ENCODE measurements at regions not wholly inside any gene's neighbourhood (a gene's known extent, or its start where the extent isn't known, plus 50 kb on each side); places are given as distances from the start of the nearest gene placed in this dataset.

DNA sequence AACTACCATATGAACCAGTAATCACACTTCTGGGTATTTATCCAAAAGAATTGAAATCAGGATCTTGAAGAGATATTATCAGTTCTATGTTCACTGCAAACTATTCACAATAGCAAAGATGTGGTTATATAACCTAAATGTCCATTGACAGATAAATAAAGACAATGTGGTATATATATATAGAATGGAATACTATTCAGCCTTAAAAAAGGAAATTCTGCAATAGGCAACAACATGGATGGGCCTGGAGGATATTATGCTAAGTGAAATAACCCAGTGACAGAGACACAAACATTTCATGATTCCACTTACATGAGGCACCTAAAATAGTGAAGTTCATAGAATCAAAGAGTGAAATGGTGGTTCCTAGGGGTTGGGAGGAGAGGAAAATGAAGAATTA, 90.6 kb upstream of the CDK1 start:
- Mint-ChIP-seq H3K4me1 (no peaks in the 10 kb centered on the region), H3K4me3 (no peak overlapping the region), H3K36me3 (ENCODE audit: low read depth) (peaks cover 23% of the 10 kb centered on the region), H3K27ac (no peak overlapping the region), H3K9me3 (peaks cover 26% of the 10 kb centered on the region), H3K27me3 (ENCODE audit: insufficient read depth, low read depth, poor library complexity) (no peaks in the 10 kb centered on the region)
- Histone ChIP-seq H3K4me1 (ENCODE audit: insufficient read depth) (no peaks in the 10 kb centered on the region), H3K4me3 (no peak overlapping the region), H2AFZ (no peak overlapping the region), H3K79me2 (replicated peaks; ENCODE audit: insufficient read depth) (no peaks in the 10 kb centered on the region; the same call in 1 of the 2 replicates), H3K27me3 (ENCODE audit: insufficient read depth) (no peaks in the 10 kb centered on the region), H3K4me2 (no peak overlapping the region), H4K20me1 (replicated peaks; ENCODE audit: insufficient read depth) (no peaks in the 10 kb centered on the region; the same call in 1 of the 2 replicates), H3K27ac (ENCODE audit: low read depth) (no peak overlapping the region), H3K9me2 (ENCODE audit: insufficient read depth) (no peaks in the 10 kb centered on the region), H3K36me3 (ENCODE audit: insufficient read depth) (peaks cover 3% of the 10 kb centered on the region), H3F3A (replicated peaks; ENCODE audit: low read depth) (no peaks in the 10 kb centered on the region)
- ATAC-seq (no peak), DNase-seq (ENCODE audit: low spot score) (no peak)
- TF ChIP-seq, protein P1, sequence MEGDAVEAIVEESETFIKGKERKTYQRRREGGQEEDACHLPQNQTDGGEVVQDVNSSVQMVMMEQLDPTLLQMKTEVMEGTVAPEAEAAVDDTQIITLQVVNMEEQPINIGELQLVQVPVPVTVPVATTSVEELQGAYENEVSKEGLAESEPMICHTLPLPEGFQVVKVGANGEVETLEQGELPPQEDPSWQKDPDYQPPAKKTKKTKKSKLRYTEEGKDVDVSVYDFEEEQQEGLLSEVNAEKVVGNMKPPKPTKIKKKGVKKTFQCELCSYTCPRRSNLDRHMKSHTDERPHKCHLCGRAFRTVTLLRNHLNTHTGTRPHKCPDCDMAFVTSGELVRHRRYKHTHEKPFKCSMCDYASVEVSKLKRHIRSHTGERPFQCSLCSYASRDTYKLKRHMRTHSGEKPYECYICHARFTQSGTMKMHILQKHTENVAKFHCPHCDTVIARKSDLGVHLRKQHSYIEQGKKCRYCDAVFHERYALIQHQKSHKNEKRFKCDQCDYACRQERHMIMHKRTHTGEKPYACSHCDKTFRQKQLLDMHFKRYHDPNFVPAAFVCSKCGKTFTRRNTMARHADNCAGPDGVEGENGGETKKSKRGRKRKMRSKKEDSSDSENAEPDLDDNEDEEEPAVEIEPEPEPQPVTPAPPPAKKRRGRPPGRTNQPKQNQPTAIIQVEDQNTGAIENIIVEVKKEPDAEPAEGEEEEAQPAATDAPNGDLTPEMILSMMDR (conservative IDR thresholded peaks at IDR 0.05; ENCODE audit: low read depth in 2 of 2), result no peak
- TF ChIP-seq STAT1 (IDR thresholded peaks at IDR 0.05; ENCODE audit: unreplicated experiment), result no peak
- TF ChIP-seq, protein P2, sequence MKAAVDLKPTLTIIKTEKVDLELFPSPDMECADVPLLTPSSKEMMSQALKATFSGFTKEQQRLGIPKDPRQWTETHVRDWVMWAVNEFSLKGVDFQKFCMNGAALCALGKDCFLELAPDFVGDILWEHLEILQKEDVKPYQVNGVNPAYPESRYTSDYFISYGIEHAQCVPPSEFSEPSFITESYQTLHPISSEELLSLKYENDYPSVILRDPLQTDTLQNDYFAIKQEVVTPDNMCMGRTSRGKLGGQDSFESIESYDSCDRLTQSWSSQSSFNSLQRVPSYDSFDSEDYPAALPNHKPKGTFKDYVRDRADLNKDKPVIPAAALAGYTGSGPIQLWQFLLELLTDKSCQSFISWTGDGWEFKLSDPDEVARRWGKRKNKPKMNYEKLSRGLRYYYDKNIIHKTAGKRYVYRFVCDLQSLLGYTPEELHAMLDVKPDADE (IDR thresholded peaks at IDR 0.05), result no peak
- no peak for TF ChIP-seq EZH2 (IDR thresholded peaks at IDR 0.05; ENCODE audit: low read depth, unreplicated experiment)
- TF ChIP-seq ZNF114 (CRISPR knock-in tag; IDR thresholded peaks at IDR 0.05), result no peak
- TF ChIP-seq, protein P3, sequence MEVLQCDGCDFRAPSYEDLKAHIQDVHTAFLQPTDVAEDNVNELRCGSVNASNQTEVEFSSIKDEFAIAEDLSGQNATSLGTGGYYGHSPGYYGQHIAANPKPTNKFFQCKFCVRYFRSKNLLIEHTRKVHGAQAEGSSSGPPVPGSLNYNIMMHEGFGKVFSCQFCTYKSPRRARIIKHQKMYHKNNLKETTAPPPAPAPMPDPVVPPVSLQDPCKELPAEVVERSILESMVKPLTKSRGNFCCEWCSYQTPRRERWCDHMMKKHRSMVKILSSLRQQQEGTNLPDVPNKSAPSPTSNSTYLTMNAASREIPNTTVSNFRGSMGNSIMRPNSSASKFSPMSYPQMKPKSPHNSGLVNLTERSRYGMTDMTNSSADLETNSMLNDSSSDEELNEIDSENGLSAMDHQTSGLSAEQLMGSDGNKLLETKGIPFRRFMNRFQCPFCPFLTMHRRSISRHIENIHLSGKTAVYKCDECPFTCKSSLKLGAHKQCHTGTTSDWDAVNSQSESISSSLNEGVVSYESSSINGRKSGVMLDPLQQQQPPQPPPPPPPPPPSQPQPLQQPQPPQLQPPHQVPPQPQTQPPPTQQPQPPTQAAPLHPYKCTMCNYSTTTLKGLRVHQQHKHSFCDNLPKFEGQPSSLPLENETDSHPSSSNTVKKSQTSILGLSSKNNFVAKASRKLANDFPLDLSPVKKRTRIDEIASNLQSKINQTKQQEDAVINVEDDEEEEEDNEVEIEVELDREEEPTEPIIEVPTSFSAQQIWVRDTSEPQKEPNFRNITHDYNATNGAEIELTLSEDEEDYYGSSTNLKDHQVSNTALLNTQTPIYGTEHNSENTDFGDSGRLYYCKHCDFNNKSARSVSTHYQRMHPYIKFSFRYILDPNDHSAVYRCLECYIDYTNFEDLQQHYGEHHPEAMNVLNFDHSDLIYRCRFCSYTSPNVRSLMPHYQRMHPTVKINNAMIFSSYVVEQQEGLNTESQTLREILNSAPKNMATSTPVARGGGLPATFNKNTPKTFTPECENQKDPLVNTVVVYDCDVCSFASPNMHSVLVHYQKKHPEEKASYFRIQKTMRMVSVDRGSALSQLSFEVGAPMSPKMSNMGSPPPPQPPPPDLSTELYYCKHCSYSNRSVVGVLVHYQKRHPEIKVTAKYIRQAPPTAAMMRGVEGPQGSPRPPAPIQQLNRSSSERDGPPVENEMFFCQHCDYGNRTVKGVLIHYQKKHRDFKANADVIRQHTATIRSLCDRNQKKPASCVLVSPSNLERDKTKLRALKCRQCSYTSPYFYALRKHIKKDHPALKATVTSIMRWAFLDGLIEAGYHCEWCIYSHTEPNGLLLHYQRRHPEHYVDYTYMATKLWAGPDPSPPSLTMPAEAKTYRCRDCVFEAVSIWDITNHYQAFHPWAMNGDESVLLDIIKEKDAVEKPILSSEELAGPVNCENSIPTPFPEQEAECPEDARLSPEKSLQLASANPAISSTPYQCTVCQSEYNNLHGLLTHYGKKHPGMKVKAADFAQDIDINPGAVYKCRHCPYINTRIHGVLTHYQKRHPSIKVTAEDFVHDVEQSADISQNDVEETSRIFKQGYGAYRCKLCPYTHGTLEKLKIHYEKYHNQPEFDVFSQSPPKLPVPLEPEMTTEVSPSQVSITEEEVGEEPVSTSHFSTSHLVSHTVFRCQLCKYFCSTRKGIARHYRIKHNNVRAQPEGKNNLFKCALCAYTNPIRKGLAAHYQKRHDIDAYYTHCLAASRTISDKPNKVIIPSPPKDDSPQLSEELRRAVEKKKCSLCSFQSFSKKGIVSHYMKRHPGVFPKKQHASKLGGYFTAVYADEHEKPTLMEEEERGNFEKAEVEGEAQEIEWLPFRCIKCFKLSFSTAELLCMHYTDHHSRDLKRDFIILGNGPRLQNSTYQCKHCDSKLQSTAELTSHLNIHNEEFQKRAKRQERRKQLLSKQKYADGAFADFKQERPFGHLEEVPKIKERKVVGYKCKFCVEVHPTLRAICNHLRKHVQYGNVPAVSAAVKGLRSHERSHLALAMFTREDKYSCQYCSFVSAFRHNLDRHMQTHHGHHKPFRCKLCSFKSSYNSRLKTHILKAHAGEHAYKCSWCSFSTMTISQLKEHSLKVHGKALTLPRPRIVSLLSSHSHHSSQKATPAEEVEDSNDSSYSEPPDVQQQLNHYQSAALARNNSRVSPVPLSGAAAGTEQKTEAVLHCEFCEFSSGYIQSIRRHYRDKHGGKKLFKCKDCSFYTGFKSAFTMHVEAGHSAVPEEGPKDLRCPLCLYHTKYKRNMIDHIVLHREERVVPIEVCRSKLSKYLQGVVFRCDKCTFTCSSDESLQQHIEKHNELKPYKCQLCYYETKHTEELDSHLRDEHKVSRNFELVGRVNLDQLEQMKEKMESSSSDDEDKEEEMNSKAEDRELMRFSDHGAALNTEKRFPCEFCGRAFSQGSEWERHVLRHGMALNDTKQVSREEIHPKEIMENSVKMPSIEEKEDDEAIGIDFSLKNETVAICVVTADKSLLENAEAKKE (CRISPR knock-in tag; IDR thresholded peaks at IDR 0.05), result no peak
- TF ChIP-seq, protein P4, sequence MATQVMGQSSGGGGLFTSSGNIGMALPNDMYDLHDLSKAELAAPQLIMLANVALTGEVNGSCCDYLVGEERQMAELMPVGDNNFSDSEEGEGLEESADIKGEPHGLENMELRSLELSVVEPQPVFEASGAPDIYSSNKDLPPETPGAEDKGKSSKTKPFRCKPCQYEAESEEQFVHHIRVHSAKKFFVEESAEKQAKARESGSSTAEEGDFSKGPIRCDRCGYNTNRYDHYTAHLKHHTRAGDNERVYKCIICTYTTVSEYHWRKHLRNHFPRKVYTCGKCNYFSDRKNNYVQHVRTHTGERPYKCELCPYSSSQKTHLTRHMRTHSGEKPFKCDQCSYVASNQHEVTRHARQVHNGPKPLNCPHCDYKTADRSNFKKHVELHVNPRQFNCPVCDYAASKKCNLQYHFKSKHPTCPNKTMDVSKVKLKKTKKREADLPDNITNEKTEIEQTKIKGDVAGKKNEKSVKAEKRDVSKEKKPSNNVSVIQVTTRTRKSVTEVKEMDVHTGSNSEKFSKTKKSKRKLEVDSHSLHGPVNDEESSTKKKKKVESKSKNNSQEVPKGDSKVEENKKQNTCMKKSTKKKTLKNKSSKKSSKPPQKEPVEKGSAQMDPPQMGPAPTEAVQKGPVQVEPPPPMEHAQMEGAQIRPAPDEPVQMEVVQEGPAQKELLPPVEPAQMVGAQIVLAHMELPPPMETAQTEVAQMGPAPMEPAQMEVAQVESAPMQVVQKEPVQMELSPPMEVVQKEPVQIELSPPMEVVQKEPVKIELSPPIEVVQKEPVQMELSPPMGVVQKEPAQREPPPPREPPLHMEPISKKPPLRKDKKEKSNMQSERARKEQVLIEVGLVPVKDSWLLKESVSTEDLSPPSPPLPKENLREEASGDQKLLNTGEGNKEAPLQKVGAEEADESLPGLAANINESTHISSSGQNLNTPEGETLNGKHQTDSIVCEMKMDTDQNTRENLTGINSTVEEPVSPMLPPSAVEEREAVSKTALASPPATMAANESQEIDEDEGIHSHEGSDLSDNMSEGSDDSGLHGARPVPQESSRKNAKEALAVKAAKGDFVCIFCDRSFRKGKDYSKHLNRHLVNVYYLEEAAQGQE (IDR thresholded peaks at IDR 0.05; ENCODE audit: unreplicated experiment), result no peak
- TF ChIP-seq ZNF331 (CRISPR knock-in tag; IDR thresholded peaks at IDR 0.05; ENCODE audit: low read depth), result no peak
- TF ChIP-seq CREB1 (CRISPR knock-in tag; IDR thresholded peaks at IDR 0.05; ENCODE audit: low read depth), result no peak
- no peak for TF ChIP-seq NANOG (IDR thresholded peaks at IDR 0.05; ENCODE audit: borderline replicate concordance)
- TF ChIP-seq EZH2phosphoT487 (IDR thresholded peaks at IDR 0.05; ENCODE audit: unreplicated experiment), result no peak

Measured in GM23338 (cell line).